T-helper 1 cell treated with Interleukin-12 subunit alpha and Interleukin-12 subunit beta and Interleukin-4 antibody, amounts not matched to agents 30 μg/mL and 1 μg/mL, for 36 hours (primary cell): ENCODE measurements at regions not wholly inside any gene's neighbourhood (a gene's known extent, or its start where the extent isn't known, plus 50 kb on each side); places are given as distances from the start of the nearest gene placed in this dataset.

ENCODE experiments used
- H3K27ac Mint-ChIP-seq: one replicate; pipeline ENCODE4 v1.8.0; 2021; ENCODE audit warnings: mild to moderate bottlenecking, mixed read lengths
- H3K27me3 Mint-ChIP-seq: one replicate; pipeline ENCODE4 v1.8.0; 2021; ENCODE audit warnings: low read depth, mixed read lengths
- H3K36me3 Mint-ChIP-seq: one replicate; pipeline ENCODE4 v1.8.0; 2021; ENCODE audit warnings: low read depth, mixed read lengths
- H3K4me1 Mint-ChIP-seq: one replicate; pipeline ENCODE4 v1.8.0; 2021; ENCODE audit warnings: low read depth, mixed read lengths
- H3K4me3 Mint-ChIP-seq: one replicate; pipeline ENCODE4 v1.8.0; 2021; ENCODE audit warnings: mild to moderate bottlenecking, moderate library complexity, mixed read lengths
- H3K9me3 Mint-ChIP-seq: one replicate; pipeline ENCODE4 v1.8.0; 2021; ENCODE audit warnings: mixed read lengths

- Mint-ChIP-seq H3K27me3 (peaks cover 59% of the 10 kb centered on the region), H3K36me3 (no peaks in the 10 kb centered on the region), H3K9me3 (no peaks in the 10 kb centered on the region), H3K4me1 (no peaks in the 10 kb centered on the region), H3K27ac (no peak overlapping the region), H3K4me3 (no peak overlapping the region)
Measured at GRCh38 chr3:193824365-193824764, 231.4 kb downstream of the OPA1 start.

DNA sequence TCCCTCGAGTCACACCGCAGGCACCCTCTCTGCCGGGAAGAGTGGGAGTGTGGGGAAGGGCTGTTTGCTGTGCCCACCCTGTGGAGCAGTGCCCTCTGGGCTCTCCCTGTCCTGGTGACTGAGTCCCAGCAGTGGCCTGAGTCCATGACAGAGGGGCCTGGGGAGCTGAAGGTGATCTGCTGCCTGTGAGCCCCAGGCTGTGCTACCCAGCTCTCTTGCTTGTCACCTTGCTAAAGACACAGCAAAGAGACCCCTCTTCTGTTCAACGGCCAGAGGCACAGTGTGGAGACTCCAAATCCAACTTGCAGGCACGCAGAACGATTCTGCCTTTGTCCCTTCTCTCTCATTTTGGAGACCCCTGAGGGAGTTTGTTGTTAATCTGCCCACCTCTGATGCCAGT is 232.6 kb downstream of the OPA1 start:
- H3K4me3 Mint-ChIP-seq = no peak overlapping the region
- no peaks in the 10 kb centered on the region for H3K4me1 Mint-ChIP-seq
- H3K9me3 Mint-ChIP-seq = no peaks in the 10 kb centered on the region
- no peak overlapping the region for H3K27ac Mint-ChIP-seq
- H3K36me3 Mint-ChIP-seq = no peaks in the 10 kb centered on the region
- peaks cover 53% of the 10 kb centered on the region for H3K27me3 Mint-ChIP-seq

DNA sequence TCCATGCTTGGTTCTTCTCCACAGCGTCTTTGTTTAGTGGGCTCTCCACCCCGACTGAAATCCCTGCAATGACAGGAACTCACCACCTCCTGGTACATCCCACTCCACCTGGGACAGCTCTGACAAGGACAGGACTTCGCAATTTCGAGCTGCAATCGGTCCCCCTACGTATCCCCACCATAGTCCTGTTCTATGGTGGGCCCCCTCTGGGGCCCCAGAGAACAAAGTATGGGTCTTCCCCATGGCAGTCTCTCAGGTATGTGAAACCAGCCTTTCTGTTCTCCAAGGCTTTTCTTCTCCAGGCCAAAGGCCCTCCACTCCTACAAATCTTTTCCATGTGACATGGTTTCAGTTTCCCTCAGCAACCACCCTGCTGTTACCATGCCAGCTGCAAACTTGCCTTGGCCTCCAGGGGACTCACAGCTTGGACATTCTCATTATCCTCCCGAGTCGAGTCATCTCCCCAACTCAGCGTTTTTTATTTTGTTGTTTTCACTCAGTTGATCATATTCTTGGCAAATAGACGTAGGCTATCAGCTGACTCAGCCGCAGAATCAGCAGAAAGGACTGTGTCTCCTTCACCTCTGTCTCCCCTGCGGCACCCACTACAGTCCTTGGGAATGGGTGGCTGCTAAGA is 233.3 kb downstream of the OPA1 start:
- Mint-ChIP-seq H3K36me3 (no peaks in the 10 kb centered on the region), H3K4me3 (no peak overlapping the region), H3K9me3 (no peaks in the 10 kb centered on the region), H3K27me3 (peaks cover 46% of the 10 kb centered on the region), H3K4me1 (no peaks in the 10 kb centered on the region), H3K27ac (no peak overlapping the region)

GRCh38 chr3:193827040-193827669 is 234.1 kb downstream of the OPA1 start:
- Mint-ChIP-seq H3K4me1 (peaks cover 4% of the 10 kb centered on the region), H3K36me3 (no peaks in the 10 kb centered on the region), H3K4me3 (no peak overlapping the region)

DNA sequence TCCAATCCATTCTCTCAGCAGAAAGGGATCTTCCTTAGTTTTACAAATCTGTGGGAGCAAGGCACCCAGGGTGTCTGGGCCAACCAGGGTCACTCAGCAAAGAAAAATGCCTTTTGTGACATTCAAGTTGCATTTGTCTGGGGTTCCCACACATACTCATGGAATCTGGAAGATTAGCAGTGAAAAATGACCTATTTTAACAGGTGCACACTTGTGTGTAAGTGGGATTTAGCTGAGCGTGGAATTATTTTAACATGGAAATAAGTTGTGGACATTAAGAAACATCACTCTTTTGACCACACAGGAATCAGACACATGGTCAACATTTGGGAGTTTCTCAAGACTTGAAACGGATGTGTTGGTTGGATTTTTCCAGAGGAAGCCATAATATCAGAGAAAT is 234.9 kb downstream of the OPA1 start:
- Mint-ChIP-seq H3K27ac (no peak overlapping the region), H3K9me3 (no peaks in the 10 kb centered on the region)

More at GRCh38 chr3:193827040-193827669, 234.1 kb downstream of the OPA1 start:
- peaks cover 39% of the 10 kb centered on the region for H3K27me3 Mint-ChIP-seq
- no peak overlapping the region for H3K27ac Mint-ChIP-seq
- no peaks in the 10 kb centered on the region for H3K9me3 Mint-ChIP-seq

GRCh38 chr3:193828477-193828876 is 235.5 kb downstream of the OPA1 start:
- Mint-ChIP-seq H3K4me1 (peaks cover 8% of the 10 kb centered on the region), H3K36me3 (no peaks in the 10 kb centered on the region), H3K9me3 (no peaks in the 10 kb centered on the region), H3K4me3 (no peak overlapping the region), H3K27ac (no peak overlapping the region), H3K27me3 (peaks cover 31% of the 10 kb centered on the region)

More for the DNA sequence above, 234.9 kb downstream of the OPA1 start:
- Mint-ChIP-seq H3K36me3 (no peaks in the 10 kb centered on the region), H3K27me3 (peaks cover 32% of the 10 kb centered on the region), H3K4me1 (peaks cover 7% of the 10 kb centered on the region), H3K4me3 (no peak overlapping the region)

- peaks cover 30% of the 10 kb centered on the region for H3K27me3 Mint-ChIP-seq
- H3K36me3 Mint-ChIP-seq = no peaks in the 10 kb centered on the region
- peaks cover 16% of the 10 kb centered on the region for H3K4me1 Mint-ChIP-seq
- H3K4me3 Mint-ChIP-seq = no peak overlapping the region
- H3K9me3 Mint-ChIP-seq = no peaks in the 10 kb centered on the region
- H3K27ac Mint-ChIP-seq = no peak overlapping the region
Measured at GRCh38 chr3:193829781-193830180, 236.8 kb downstream of the OPA1 start.

GRCh38 chr3:193830791-193831191 is 237.8 kb downstream of the OPA1 start:
- no peak overlapping the region for H3K4me3 Mint-ChIP-seq
- H3K27ac Mint-ChIP-seq = no peak overlapping the region
- peaks cover 17% of the 10 kb centered on the region for H3K4me1 Mint-ChIP-seq
- no peaks in the 10 kb centered on the region for H3K9me3 Mint-ChIP-seq
- no peaks in the 10 kb centered on the region for H3K36me3 Mint-ChIP-seq
- peaks cover 23% of the 10 kb centered on the region for H3K27me3 Mint-ChIP-seq

DNA sequence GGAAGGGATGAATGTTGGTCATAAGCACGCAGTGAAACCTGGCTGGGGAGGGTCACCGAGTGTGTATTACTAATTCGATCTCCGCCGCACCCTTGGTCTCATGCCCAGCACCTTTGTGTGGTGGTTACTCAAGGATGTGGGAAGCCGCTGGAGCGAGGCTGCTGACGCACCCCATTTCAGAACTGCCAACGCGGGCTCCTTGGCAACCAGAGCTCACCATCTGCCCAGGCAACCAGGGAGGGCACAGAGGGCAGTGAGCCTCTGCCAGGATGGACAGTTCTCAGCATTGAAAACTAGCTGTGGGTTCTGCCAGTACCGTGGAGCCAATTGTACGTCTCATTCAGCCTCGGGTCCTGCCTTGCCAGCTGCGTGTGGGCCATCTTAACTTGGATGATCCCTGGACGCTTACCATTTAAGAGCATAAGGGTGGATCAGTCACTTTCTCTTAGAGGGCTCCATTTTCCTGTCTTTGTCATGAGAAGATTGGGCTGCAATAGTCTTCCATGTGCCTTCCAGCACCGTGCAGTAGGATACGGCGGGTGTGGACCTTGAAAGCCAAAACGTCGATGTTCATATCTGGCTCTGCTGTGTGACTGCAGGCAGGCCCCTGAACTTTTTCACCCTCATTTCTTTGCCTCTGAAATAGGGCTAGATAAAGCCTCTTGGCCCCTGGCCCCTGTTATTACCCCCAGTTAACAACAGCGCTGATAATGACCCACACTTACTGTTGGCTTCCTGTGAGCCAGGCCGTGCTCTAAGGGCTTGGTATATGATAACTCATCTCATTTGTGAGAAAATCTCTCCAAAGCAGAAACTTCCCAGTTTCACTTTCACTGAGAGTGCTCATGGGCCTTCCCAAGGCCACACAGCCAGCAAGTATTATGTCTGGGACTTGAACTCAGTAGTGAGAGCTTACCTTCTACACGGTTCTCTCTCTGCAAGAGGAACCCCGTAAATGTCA is 238.8 kb downstream of the OPA1 start:
- no peaks in the 10 kb centered on the region for H3K36me3 Mint-ChIP-seq
- peaks cover 17% of the 10 kb centered on the region for H3K4me1 Mint-ChIP-seq
- peaks cover 19% of the 10 kb centered on the region for H3K27me3 Mint-ChIP-seq
- no peak overlapping the region for H3K4me3 Mint-ChIP-seq
- no peak overlapping the region for H3K27ac Mint-ChIP-seq
- H3K9me3 Mint-ChIP-seq = no peaks in the 10 kb centered on the region

- H3K36me3 Mint-ChIP-seq = no peaks in the 10 kb centered on the region
- H3K4me3 Mint-ChIP-seq = no peak overlapping the region
- no peak overlapping the region for H3K27ac Mint-ChIP-seq
- H3K9me3 Mint-ChIP-seq = no peaks in the 10 kb centered on the region
- H3K4me1 Mint-ChIP-seq = peaks cover 17% of the 10 kb centered on the region
- H3K27me3 Mint-ChIP-seq = peaks cover 22% of the 10 kb centered on the region
Measured at GRCh38 chr3:193832833-193833413, 239.9 kb downstream of the OPA1 start.

GRCh38 chr3:193833592-193833991 is 240.6 kb downstream of the OPA1 start:
- H3K4me1 Mint-ChIP-seq = peaks cover 17% of the 10 kb centered on the region
- peaks cover 20% of the 10 kb centered on the region for H3K27me3 Mint-ChIP-seq
- no peaks in the 10 kb centered on the region for H3K36me3 Mint-ChIP-seq
- H3K9me3 Mint-ChIP-seq = no peaks in the 10 kb centered on the region
- no peak overlapping the region for H3K4me3 Mint-ChIP-seq
- peak overlapping the region; percentile 26 for H3K27ac Mint-ChIP-seq

DNA sequence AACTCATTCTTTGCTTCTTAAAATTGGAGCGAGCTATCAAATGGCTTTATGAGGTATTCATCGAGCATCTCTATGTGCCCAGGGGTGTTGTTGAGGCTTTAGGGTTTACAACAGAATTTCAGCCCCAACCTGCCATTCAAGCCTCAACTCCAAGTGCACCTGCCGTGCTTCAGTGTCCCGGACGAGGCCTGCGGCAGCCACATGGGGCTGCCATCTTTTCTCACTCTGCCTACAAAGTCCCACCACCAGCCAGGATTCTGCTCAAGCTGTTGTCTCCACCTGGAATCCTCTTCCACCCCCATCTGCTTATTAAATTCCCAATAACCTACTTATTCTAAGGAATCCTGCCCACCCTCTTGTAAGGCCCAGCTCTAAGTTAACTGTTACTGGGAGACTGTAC is 242.4 kb downstream of the OPA1 start:
- Mint-ChIP-seq H3K4me1 (peaks cover 17% of the 10 kb centered on the region), H3K4me3 (no peak overlapping the region), H3K27ac (no peak overlapping the region), H3K27me3 (peaks cover 27% of the 10 kb centered on the region), H3K36me3 (no peaks in the 10 kb centered on the region), H3K9me3 (no peaks in the 10 kb centered on the region)

DNA sequence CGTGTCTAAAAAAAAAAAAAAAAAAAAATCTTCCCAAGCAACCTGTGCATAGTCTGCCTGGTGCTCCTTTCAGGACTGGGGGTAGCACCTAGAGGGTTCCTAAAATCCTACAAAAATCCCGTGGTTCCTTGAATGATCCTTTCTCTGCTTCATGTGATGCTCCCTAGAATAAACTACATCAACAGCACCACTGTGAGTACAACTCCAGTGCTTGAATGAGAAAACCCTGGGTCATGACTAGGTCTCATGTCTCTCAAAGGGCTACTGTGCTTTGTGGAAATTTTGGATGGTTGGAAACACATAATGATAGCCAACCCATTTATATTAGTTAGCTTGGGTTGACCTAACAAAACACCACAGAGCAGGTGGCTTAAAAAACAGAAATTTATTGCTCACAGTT is 243.5 kb downstream of the OPA1 start:
- Mint-ChIP-seq H3K4me3 (no peak overlapping the region), H3K4me1 (peaks cover 17% of the 10 kb centered on the region), H3K27me3 (peaks cover 37% of the 10 kb centered on the region), H3K9me3 (no peaks in the 10 kb centered on the region), H3K27ac (no peak overlapping the region), H3K36me3 (no peaks in the 10 kb centered on the region)

- H3K36me3 Mint-ChIP-seq = no peaks in the 10 kb centered on the region
- H3K27me3 Mint-ChIP-seq = peaks cover 40% of the 10 kb centered on the region
- no peaks in the 10 kb centered on the region for H3K9me3 Mint-ChIP-seq
- H3K27ac Mint-ChIP-seq = no peak overlapping the region
- H3K4me1 Mint-ChIP-seq = peaks cover 15% of the 10 kb centered on the region
- no peak overlapping the region for H3K4me3 Mint-ChIP-seq
Measured at GRCh38 chr3:193836918-193837317, 243.9 kb downstream of the OPA1 start.
